ENCODE measurements at regions not wholly inside any gene's neighbourhood (a gene's known extent, or its start where the extent isn't known, plus 50 kb on each side); places are given as distances from the start of the nearest gene placed in this dataset.

GRCh38 chr7:50962962-50963374 lies 180.3 kb upstream of the GRB10 start:
- DNase-seq (ENCODE audit: low read depth in 2 of 2) = no peak

- DNase-seq (ENCODE audit: low read depth in 2 of 2) = no peak
Observed at GRCh38 chr7:50962281-50962883, 179.7 kb upstream of the GRB10 start.

- DNase-seq (ENCODE audit: low read depth in 2 of 2) = no peak
Observed at GRCh38 chr7:50960621-50961310, 178.1 kb upstream of the GRB10 start.

- no peak for DNase-seq (ENCODE audit: low read depth in 2 of 2)
Observed at GRCh38 chr7:50959991-50960390, 177.3 kb upstream of the GRB10 start.

GRCh38 chr7:50959560-50959959 lies 176.9 kb upstream of the GRB10 start:
- no peak for DNase-seq (ENCODE audit: low read depth in 2 of 2)

GRCh38 chr7:50957855-50958254 lies 175.2 kb upstream of the GRB10 start:
- no peak for DNase-seq (ENCODE audit: low read depth in 2 of 2)

GRCh38 chr7:50957431-50957830 lies 174.7 kb upstream of the GRB10 start:
- DNase-seq (ENCODE audit: low read depth in 2 of 2) = no peak

- no peak for DNase-seq (ENCODE audit: low read depth in 2 of 2)
Observed at GRCh38 chr7:50956522-50957155, 173.9 kb upstream of the GRB10 start.

GRCh38 chr7:50954716-50955115 lies 172.0 kb upstream of the GRB10 start:
- no peak for DNase-seq (ENCODE audit: low read depth in 2 of 2)

- no peak for DNase-seq (ENCODE audit: low read depth in 2 of 2)
Observed at GRCh38 chr7:50954245-50954644, 171.5 kb upstream of the GRB10 start.

GRCh38 chr7:50953820-50954219 lies 171.1 kb upstream of the GRB10 start:
- DNase-seq (ENCODE audit: low read depth in 2 of 2) = no peak

- DNase-seq (ENCODE audit: low read depth in 2 of 2) = no peak
Observed at GRCh38 chr7:50953303-50953702, 170.6 kb upstream of the GRB10 start.

- DNase-seq (ENCODE audit: low read depth in 2 of 2) = no peak
Observed at GRCh38 chr7:50952544-50952943, 169.8 kb upstream of the GRB10 start.

GRCh38 chr7:50952120-50952519 lies 169.4 kb upstream of the GRB10 start:
- DNase-seq (ENCODE audit: low read depth in 2 of 2) = no peak

GRCh38 chr7:50943482-50943881 lies 160.8 kb upstream of the GRB10 start:
- no peak for DNase-seq (ENCODE audit: low read depth in 2 of 2)

- DNase-seq (ENCODE audit: low read depth in 2 of 2) = no peak
Observed at GRCh38 chr7:50941525-50941924, 158.8 kb upstream of the GRB10 start.

GRCh38 chr7:50940621-50941020 lies 157.9 kb upstream of the GRB10 start:
- no peak for DNase-seq (ENCODE audit: low read depth in 2 of 2)

- no peak for DNase-seq (ENCODE audit: low read depth in 2 of 2)
Observed at GRCh38 chr7:50939021-50939420, 156.3 kb upstream of the GRB10 start.

- no peak for DNase-seq (ENCODE audit: low read depth in 2 of 2)
Observed at GRCh38 chr7:50937727-50938126, 155.0 kb upstream of the GRB10 start.

- no peak for DNase-seq (ENCODE audit: low read depth in 2 of 2)
Observed at GRCh38 chr7:50926049-50926448, 143.4 kb upstream of the GRB10 start.

- no peak for DNase-seq (ENCODE audit: low read depth in 2 of 2)
Observed at GRCh38 chr7:50923476-50923875, 140.8 kb upstream of the GRB10 start.

GRCh38 chr7:50921114-50921813 lies 138.6 kb upstream of the GRB10 start:
- DNase-seq (ENCODE audit: low read depth in 2 of 2) = peak in 1 of 2 donors; percentile 7
